ENCODE measurements at regions not wholly inside any gene's neighbourhood (a gene's known extent, or its start where the extent isn't known, plus 50 kb on each side); places are given as distances from the start of the nearest gene placed in this dataset.

DNA sequence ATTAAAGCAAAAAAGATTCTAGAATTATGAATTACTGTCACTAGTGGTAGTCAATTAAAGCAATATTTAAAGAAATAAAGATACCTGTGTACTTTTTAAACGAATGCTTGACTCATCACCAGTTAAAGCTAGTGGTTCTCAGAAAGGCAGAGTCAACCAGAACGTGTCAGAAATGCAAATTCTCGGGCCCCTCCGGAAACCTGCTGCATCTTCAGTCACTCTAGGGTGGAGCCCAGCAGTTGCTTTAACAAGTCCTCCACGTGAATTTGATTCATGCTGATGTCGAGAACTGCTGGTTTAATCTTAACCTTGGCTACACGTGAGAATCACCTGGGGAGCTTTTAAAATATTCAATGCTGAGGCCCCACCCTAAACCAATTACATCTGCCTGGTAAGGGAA, 169.8 kb upstream of the SDK2 start:
- TF ChIP-seq CTCF (IDR thresholded peaks at IDR 0.05; ENCODE audit: low read depth, low read length) = no peak
- TF ChIP-seq EZH2phosphoT487 (IDR thresholded peaks at IDR 0.05; ENCODE audit: low read depth) = no peak

All from OCI-LY3 (cell line).